Osteocyte (in vitro differentiated cells): ENCODE measurements at regions not wholly inside any gene's neighbourhood (a gene's known extent, or its start where the extent isn't known, plus 50 kb on each side); places are given as distances from the start of the nearest gene placed in this dataset.
"Not testable (repeated sequence)": the region's sequence is repeated elsewhere in the genome, so short reads cannot be mapped to it uniquely, and the experiment has no call there.

Experiments
- DNase-seq: peaks from one replicate; pipeline ENCODE4 v3.0.0; 2021; ENCODE audit warnings: mixed read lengths; ENCODE audit not compliant: unreplicated experiment; ENCODE audit errors: extremely low spot score
- H3K27ac Mint-ChIP-seq: one replicate; pipeline ENCODE4 v1.8.0; 2021; ENCODE audit warnings: mild to moderate bottlenecking, mixed read lengths; ENCODE audit not compliant: unreplicated experiment
- H3K27me3 Mint-ChIP-seq: one replicate; pipeline ENCODE4 v1.8.0; 2021; ENCODE audit warnings: mixed read lengths; ENCODE audit not compliant: unreplicated experiment
- H3K36me3 Mint-ChIP-seq: one replicate; pipeline ENCODE4 v1.8.0; 2021; ENCODE audit warnings: mixed read lengths; ENCODE audit not compliant: unreplicated experiment
- H3K4me1 Mint-ChIP-seq: one replicate; pipeline ENCODE4 v1.8.0; 2021; ENCODE audit warnings: mixed read lengths; ENCODE audit not compliant: unreplicated experiment
- H3K4me3 Mint-ChIP-seq: one replicate; pipeline ENCODE4 v1.8.0; 2021; ENCODE audit warnings: mild to moderate bottlenecking, moderate library complexity, mixed read lengths; ENCODE audit not compliant: unreplicated experiment
- H3K9me3 Mint-ChIP-seq: one replicate; pipeline ENCODE4 v1.8.0; 2021; ENCODE audit warnings: mixed read lengths; ENCODE audit not compliant: unreplicated experiment
- CTCF ChIP-seq: fragments of 200-600 bp; sonication (generic); IDR thresholded peaks from 2 replicates; pipeline ENCODE4 v1.5.0; 2021; ENCODE audit warnings: antibody characterized with exemption, mild to moderate bottlenecking, moderate library complexity

- no peak for DNase-seq
- Mint-ChIP-seq H3K36me3 (no peaks in the 10 kb centered on the region), H3K27me3 (peaks cover 16% of the 10 kb centered on the region), H3K9me3 (no peaks in the 10 kb centered on the region), H3K27ac (no peak overlapping the region), H3K4me3 (no peak overlapping the region), H3K4me1 (no peaks in the 10 kb centered on the region)
- no peak for TF ChIP-seq CTCF
Observed at GRCh38 chr5:79888643-79889042, 102.4 kb downstream of the MTX3 start.

DNA sequence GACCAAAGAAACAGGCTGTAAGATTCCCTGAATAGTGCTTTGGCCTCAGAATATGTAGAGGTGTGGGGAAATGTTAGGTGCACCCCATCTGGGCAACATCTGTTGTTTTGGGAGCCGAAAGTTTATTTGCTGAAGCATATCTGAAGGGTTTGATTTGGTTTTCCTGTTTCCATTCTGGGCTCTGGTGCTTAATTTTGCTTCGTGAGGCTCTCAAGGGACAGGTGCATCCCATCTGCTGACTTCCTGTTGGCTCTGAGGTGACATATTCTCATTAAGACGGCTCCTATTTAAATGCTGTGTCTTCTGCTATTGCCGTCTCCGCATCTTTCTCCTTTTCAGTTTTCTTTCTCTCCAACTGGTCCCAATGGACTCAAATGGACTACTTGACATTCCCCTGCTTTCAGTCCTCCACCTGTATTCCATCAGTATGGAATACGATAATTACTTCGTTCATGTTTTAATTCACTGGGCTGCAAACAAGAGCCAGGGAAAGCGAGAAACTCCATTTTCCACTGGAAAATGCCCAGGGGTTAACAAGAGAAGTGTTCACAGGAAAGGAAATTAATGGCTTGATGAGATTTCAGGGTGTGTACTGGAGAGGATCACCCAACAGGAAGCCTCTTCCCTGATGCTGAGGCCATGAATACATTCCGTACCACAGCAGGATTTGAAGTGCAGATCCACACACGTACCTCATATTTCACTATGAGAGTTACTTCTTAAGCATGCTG, 104.0 kb downstream of the MTX3 start:
- Mint-ChIP-seq H3K36me3 (no peaks in the 10 kb centered on the region), H3K27ac (no peak overlapping the region), H3K4me1 (no peaks in the 10 kb centered on the region), H3K27me3 (peaks cover 20% of the 10 kb centered on the region), H3K9me3 (no peaks in the 10 kb centered on the region), H3K4me3 (no peak overlapping the region)
- DNase-seq: no peak
- no peak for TF ChIP-seq CTCF

- Mint-ChIP-seq H3K36me3 (no peaks in the 10 kb centered on the region), H3K4me3 (no peak overlapping the region), H3K27me3 (peaks cover 18% of the 10 kb centered on the region)
Observed at GRCh38 chr5:79886456-79886855, 104.6 kb downstream of the MTX3 start.

GRCh38 chr5:79879880-79880279, 111.2 kb downstream of the MTX3 start:
- not testable (repeated sequence) for H3K4me3 Mint-ChIP-seq, H3K4me1 Mint-ChIP-seq, H3K9me3 Mint-ChIP-seq, H3K36me3 Mint-ChIP-seq, DNase-seq, H3K27ac Mint-ChIP-seq
- peaks cover 27% of the 10 kb centered on the region for H3K27me3 Mint-ChIP-seq

More at GRCh38 chr5:79886456-79886855, 104.6 kb downstream of the MTX3 start:
- TF ChIP-seq CTCF: no peak
- no peak for DNase-seq
- Mint-ChIP-seq H3K4me1 (no peaks in the 10 kb centered on the region), H3K27ac (no peak overlapping the region), H3K9me3 (no peaks in the 10 kb centered on the region)

- Mint-ChIP-seq H3K4me3 (no peak overlapping the region), H3K27ac (no peak overlapping the region), H3K4me1 (no peaks in the 10 kb centered on the region), H3K27me3 (peaks cover 20% of the 10 kb centered on the region), H3K9me3 (no peaks in the 10 kb centered on the region), H3K36me3 (no peaks in the 10 kb centered on the region)
- peak; percentile 28 for TF ChIP-seq CTCF
- no peak for DNase-seq
Observed at GRCh38 chr5:79878721-79879336, 112.2 kb downstream of the MTX3 start.
